ENCODE measurements at regions not wholly inside any gene's neighbourhood (a gene's known extent, or its start where the extent isn't known, plus 50 kb on each side); places are given as distances from the start of the nearest gene placed in this dataset.

- H3K4me1 ChIP-seq (ENCODE audit: insufficient read depth, low read length): no peaks in the 10 kb centered on the region
- H4K5ac ChIP-seq (ENCODE audit: insufficient read length, low read depth, low read length): no peak overlapping the region
- Mint-ChIP-seq H3K4me1 (peaks cover 20 to 25% of the 10 kb centered on the region in 2 experiments), H3K27me3 (ENCODE audit: low read depth) (no peaks in the 10 kb centered on the region), H3K4me3 (peak overlapping the region in 1 of 2 experiments; percentile 54; a peak in 2 of 5 replicates), H3K9me3 (peaks cover 21 to 26% of the 10 kb centered on the region in 2 experiments), H3K36me3 (ENCODE audit: insufficient read depth in 1 of 3, low read depth in 3 of 3) (peaks cover 19 to 31% (median 30%) of the 10 kb centered on the region in 3 experiments), H3K27ac (peak overlapping the region in 2 of 3 experiments; percentile 93 to 96; a peak in 6 of 7 replicates)
- no peak overlapping the region for H4K8ac ChIP-seq (replicated peaks; ENCODE audit: insufficient read length, low read depth, low read length)
- H3K14ac ChIP-seq (ENCODE audit: insufficient read depth, low read length): no peak overlapping the region
- H3K56ac ChIP-seq (ENCODE audit: insufficient read length, low read depth, low read length): no peak overlapping the region
- H3K23ac ChIP-seq (ENCODE audit: insufficient read length, low read depth, low read length): no peak overlapping the region
- no peak overlapping the region for H3K9ac ChIP-seq (ENCODE audit: extremely low read depth, insufficient read length, low read length)
- H4K20me1 ChIP-seq (ENCODE audit: control insufficient read depth, insufficient read depth, insufficient read length): no peaks in the 10 kb centered on the region
- no peak overlapping the region for H2BK120ac ChIP-seq (ENCODE audit: low read depth, low read length, poor library complexity, severe bottlenecking)
- no peak for DNase-seq
- H2AK5ac ChIP-seq (ENCODE audit: insufficient read length, low read length): no peak overlapping the region
- H3K9me3 ChIP-seq (ENCODE audit: control insufficient read depth, low read depth, low read length): no peaks in the 10 kb centered on the region
- H3K79me2 ChIP-seq (ENCODE audit: insufficient read depth, low read length): no peaks in the 10 kb centered on the region
- no peak for TF ChIP-seq CTCF (conservative IDR thresholded peaks at IDR 0.05)
- H4K91ac ChIP-seq (ENCODE audit: insufficient read length, low read depth, low read length): no peak overlapping the region
- no peak overlapping the region for H2AFZ ChIP-seq (ENCODE audit: low read length)
- no CpG with 5 or more reads among the region's 1 CpG for WGBS (ENCODE audit: extremely low coverage, insufficient read length, low lambda C conversion rate)
- no peaks in the 10 kb centered on the region for H3K27me3 ChIP-seq (ENCODE audit: insufficient read depth, low read length)
- H2BK5ac ChIP-seq (ENCODE audit: insufficient read length, low read length): no peak overlapping the region
- H2BK15ac ChIP-seq (ENCODE audit: low read depth, low read length): no peak overlapping the region
- no peaks in the 10 kb centered on the region for H3K79me1 ChIP-seq (ENCODE audit: insufficient read depth, low read depth, low read length, poor library complexity, severe bottlenecking)
- no peak overlapping the region for H3K4me2 ChIP-seq (ENCODE audit: insufficient read depth, insufficient read length, low read length)
- H3K18ac ChIP-seq (ENCODE audit: insufficient read length, low read depth, low read length): no peak overlapping the region
- no peak overlapping the region for H3K4ac ChIP-seq (ENCODE audit: low read depth, low read length)
- no peaks in the 10 kb centered on the region for H3K23me2 ChIP-seq (ENCODE audit: insufficient read length, low read depth, low read length, poor library complexity, severe bottlenecking)
- H3T11ph ChIP-seq (ENCODE audit: low read length): no peak overlapping the region
- H2BK12ac ChIP-seq (ENCODE audit: insufficient read length, low read depth, low read length): no peak overlapping the region
- H2BK20ac ChIP-seq (ENCODE audit: low read depth, low read length, poor library complexity, severe bottlenecking): no peak overlapping the region
- H3K27ac ChIP-seq (ENCODE audit: insufficient read length, low read depth, low read length): no peak overlapping the region
These were observed 2403.2 kb downstream of the ARAP2 start for GRCh38 chr4:33841120-33841519.

All from H9 (cell line).